ENCODE measurements at regions not wholly inside any gene's neighbourhood (a gene's known extent, or its start where the extent isn't known, plus 50 kb on each side); places are given as distances from the start of the nearest gene placed in this dataset.
"Not testable (repeated sequence)": the region's sequence is repeated elsewhere in the genome, so short reads cannot be mapped to it uniquely, and the experiment has no call there.

DNA sequence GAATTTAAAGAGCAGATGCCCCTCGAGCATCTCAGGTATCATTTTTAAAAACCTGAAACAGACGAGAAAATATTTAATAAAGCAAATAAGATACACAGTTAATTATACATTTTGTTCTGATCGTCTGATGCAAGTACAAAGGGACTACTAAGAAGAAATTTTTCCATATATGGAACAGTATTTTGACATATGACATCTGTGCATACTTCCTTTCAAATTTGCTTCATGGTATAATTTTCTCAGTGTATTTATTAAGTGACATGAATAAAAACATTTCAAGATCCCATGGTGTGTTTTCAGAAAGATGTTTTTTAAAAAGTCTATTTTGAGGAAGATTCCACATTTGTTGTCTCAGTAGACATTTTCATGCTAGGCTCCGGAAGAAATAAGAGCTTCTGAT is 208.1 kb downstream of the VGLL3 start:
- TF ChIP-seq, protein P1, sequence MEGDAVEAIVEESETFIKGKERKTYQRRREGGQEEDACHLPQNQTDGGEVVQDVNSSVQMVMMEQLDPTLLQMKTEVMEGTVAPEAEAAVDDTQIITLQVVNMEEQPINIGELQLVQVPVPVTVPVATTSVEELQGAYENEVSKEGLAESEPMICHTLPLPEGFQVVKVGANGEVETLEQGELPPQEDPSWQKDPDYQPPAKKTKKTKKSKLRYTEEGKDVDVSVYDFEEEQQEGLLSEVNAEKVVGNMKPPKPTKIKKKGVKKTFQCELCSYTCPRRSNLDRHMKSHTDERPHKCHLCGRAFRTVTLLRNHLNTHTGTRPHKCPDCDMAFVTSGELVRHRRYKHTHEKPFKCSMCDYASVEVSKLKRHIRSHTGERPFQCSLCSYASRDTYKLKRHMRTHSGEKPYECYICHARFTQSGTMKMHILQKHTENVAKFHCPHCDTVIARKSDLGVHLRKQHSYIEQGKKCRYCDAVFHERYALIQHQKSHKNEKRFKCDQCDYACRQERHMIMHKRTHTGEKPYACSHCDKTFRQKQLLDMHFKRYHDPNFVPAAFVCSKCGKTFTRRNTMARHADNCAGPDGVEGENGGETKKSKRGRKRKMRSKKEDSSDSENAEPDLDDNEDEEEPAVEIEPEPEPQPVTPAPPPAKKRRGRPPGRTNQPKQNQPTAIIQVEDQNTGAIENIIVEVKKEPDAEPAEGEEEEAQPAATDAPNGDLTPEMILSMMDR (conservative IDR thresholded peaks at IDR 0.05; ENCODE audit: low read depth, low read length), result no peak
- no peak for DNase-seq (ENCODE audit: low read depth)
- H3K4me3 ChIP-seq (ENCODE audit: low read depth, low read length), result no peak overlapping the region

DNA sequence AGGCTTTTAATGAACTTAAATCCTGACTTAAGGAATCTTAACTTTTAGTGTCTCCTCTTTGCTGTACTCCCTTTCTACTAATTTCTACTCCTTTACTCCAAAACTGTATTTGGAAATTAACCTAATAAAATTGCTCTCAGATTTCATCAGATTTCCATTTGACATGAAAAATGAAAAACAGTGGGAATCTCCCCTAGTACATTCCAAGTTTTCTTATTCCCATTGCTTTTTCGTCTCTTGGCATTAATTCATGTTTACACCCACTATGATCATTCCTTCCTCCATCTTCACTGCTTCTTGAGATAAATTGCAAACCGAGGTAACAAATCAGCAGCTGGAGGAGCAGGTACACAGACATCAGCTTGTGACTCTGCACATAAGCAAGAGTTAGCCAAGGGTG is 208.7 kb downstream of the VGLL3 start:
- TF ChIP-seq, protein P1 (conservative IDR thresholded peaks at IDR 0.05; ENCODE audit: low read depth, low read length), result no peak
- peak; percentile 22 for DNase-seq (ENCODE audit: low read depth)
- H3K4me3 ChIP-seq (ENCODE audit: low read depth, low read length), result no peak overlapping the region

DNA sequence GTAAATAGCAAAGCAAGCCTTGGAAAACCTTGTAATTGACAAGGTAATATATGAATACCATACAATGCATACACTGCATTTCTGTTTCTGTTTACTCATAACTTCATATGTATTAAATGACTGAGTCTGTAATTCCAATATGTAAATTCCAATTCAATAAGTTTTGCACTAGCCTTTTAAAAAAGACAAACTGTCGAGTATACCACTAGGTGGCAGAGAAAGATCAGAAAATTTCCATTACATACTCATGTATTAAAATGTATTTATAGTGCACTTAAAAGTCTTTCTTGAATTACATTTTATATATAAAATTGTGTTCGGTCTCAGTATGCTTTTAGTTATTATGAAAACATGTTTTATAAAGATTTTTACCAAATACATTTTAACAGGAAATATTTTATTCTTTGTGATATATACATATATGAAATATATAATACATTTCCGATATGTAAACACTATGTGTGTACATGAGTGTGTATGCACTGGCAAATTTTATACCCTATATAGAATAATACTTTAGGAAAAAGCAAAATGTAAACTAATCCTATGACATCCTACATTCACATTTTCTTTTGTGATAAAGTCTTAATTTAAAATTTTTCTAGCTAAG is 216.8 kb downstream of the VGLL3 start:
- H3K4me3 ChIP-seq (ENCODE audit: low read depth, low read length), result no peak overlapping the region
- TF ChIP-seq, protein P1 (conservative IDR thresholded peaks at IDR 0.05; ENCODE audit: low read depth, low read length), result peak; percentile 52
- peak; percentile 72 for DNase-seq (ENCODE audit: low read depth)

DNA sequence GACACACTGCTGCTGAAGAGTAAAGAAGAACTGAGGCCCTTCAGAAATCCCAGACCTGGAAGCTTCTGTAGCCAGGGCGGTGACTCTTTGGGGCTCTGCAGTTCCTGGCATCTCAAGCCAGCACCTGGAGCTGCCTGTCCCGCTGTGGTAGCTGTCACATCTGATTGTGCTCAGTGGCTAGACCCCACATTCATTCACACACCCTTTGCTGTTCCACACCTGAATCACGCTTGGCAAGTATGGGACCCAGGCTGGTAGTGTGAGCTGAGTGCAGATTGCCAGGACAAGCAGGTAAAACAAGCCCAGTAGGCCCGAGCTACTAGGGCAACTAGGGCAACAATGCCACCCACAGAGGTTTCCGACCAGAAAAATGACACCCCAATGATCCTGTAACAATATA is 218.2 kb downstream of the VGLL3 start:
- DNase-seq (ENCODE audit: low read depth), result no peak
- H3K4me3 ChIP-seq (ENCODE audit: low read depth, low read length), result no peak overlapping the region
- TF ChIP-seq, protein P1 (conservative IDR thresholded peaks at IDR 0.05; ENCODE audit: low read depth, low read length), result no peak

DNA sequence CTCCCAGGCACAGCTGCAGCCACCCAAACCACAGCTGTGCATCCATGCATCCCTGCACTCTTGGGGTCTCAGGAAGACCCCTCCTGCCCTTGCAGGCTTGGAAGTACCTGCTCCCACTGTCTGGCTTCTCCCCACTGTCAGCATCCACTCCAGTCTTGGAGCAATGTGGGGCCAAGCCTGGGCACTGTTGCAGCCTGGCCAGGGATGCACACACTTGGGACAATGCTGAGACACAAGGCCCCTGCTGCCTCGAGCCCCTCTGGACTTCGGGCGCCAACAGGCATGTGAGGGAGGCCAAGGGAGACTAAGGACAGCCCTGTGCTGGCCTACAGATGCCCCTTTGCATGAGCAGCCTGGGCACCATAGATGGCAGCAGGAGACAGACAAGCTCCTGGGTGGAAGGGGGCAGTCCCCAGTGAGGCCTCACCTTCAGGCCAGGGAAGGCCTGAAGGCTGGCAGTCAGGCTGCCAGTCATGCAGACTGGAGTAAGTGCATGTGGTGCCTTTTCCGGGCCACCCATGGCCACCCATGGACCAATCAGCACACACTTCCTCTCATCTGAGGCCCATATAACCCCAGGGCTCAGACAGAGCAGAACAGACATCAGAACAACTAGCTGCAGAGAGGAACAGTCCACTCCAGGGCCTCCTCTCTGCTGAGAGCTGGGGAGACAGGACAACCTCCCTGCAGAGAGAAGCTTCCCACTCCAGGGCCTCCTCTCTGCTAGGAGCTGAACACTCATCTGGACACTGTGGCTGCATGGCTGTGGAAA is 219.0 kb downstream of the VGLL3 start:
- H3K4me3 ChIP-seq (ENCODE audit: low read depth, low read length), result no peak overlapping the region
- TF ChIP-seq, protein P1 (conservative IDR thresholded peaks at IDR 0.05; ENCODE audit: low read depth, low read length), result no peak

DNA sequence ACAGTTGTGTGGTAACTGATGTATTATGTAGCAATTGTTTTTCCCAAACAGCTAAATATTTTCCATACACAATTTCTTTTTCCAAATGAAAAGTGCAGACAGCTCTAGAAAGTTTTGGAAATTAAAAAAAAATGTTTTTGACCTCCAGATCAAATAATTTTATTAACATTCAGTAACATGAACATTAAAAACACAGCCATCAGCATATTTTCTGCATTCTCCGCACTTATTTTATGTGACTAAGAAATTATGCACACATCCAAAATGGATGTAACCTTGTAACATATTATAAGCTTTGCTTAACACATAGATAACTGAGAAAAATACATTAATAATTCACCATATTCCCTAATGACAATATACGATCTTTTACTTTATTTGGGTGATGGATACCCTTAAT is 224.6 kb downstream of the VGLL3 start:
- TF ChIP-seq, protein P1 (conservative IDR thresholded peaks at IDR 0.05; ENCODE audit: low read depth, low read length), result no peak
- H3K4me3 ChIP-seq (ENCODE audit: low read depth, low read length), result no peak overlapping the region
- DNase-seq (ENCODE audit: low read depth), result no peak

More for the DNA sequence above, 219.0 kb downstream of the VGLL3 start:
- no peak for DNase-seq (ENCODE audit: low read depth)

DNA sequence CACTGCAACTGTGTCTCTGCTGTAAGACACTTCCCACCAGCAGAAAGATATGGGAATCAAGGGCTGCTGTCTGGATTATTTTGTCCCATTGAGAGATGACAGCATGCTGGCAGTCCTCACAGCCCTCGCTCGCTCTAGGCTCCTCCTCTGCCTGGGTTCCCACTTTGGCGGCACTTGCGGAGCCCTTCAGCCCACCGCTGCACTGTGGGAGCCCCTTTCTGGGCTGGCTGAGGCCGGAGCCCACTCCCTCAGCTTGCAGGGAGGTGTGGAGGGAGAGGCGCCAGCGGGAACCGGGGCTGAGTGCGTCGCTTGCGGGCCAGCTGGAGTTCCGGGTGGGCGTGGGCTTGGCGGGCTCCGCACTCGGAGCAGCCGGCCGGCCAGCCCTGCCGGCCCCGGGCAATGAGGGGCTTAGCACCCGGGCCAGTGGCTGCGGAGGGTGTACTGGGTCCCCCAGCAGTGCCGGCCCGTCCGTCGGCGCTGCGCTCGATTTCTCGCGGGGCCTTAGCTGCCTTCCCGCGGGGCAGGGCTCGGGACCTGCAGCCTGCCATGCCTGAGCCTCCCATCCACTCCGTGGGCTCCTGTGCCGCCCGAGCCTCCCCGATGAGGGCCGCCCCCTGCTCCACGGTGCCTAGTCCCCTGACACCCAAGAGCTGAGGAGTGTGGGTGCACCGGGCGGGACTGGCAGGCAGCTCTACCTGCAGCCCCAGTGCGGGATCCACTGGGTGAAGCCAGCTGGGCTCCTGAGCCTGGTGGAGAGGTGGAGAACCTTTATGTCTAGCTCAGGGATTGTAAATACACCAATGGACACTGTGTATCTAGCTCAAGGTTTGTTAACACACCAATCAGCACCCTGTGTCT is 233.4 kb downstream of the VGLL3 start:
- not testable (repeated sequence) for H3K4me3 ChIP-seq (ENCODE audit: low read depth, low read length); DNase-seq (ENCODE audit: low read depth)

All from choroid plexus epithelial cell (primary cell).